IMR-90 (cell line): ENCODE measurements at regions not wholly inside any gene's neighbourhood (a gene's known extent, or its start where the extent isn't known, plus 50 kb on each side); places are given as distances from the start of the nearest gene placed in this dataset.

Experiments
- ATAC-seq: fragments of 200-7000 bp; cut with Tn5 transposase; 2 replicates; pipeline ENCODE4 v1.9.1; 2020; ENCODE audit warnings: low read depth, mild to moderate bottlenecking, moderate library complexity
- BruUV-seq: library from RNA; stranded (reverse); fragments of 400-500 nt; replicated peaks from 2 replicates; lab custom pipeline; 2021; lab: Mats Ljungman, UMichigan
- CTCF ChIA-PET: fragments of 300-600 bp; formaldehyde crosslinking; extraction: SDS; loops from one replicate; lab custom pipeline; 2021; ENCODE audit warnings: antibody characterized with exemption; lab: Yijun Ruan, JAX
- POLR2A ChIA-PET: fragments of 300-600 bp; sonication (Branson Sonifier 250); formaldehyde crosslinking; loops from one replicate; lab custom pipeline; 2022; ENCODE audit warnings: antibody characterized with exemption; ENCODE audit not compliant: unreplicated experiment; lab: Charles Lee
- DNase-seq: peaks from one replicate; pipeline ENCODE4 v3.0.0; 2013
- H2AFZ ChIP-seq: replicated peaks from 2 replicates; pipeline ENCODE3; 2013; ENCODE audit warnings: low read length, mild to moderate bottlenecking; ENCODE audit not compliant: poor library complexity
- H2AK5ac ChIP-seq: 2 replicates; pipeline ENCODE4 v1.6.1; 2013; ENCODE audit warnings: low read depth, low read length, inconsistent platforms
- H2AK9ac ChIP-seq: replicated peaks from 2 replicates; pipeline ENCODE3; 2013; ENCODE audit warnings: mild to moderate bottlenecking, low read depth, low read length, moderate library complexity; ENCODE audit not compliant: poor library complexity
- H2BK120ac ChIP-seq: 2 replicates; pipeline ENCODE4 v1.6.1; 2013; ENCODE audit warnings: low read depth, low read length, inconsistent platforms
- H2BK15ac ChIP-seq: 3 replicates; pipeline ENCODE4 v1.6.1; 2013; ENCODE audit warnings: low read depth, low read length, inconsistent platforms
- H2BK20ac ChIP-seq: 2 replicates; pipeline ENCODE4 v1.6.1; 2013; ENCODE audit warnings: low read depth, mild to moderate bottlenecking, inconsistent platforms, low read length, moderate library complexity
- H2BK5ac ChIP-seq: 2 replicates; pipeline ENCODE4 v1.6.1; 2013; ENCODE audit warnings: mild to moderate bottlenecking, low read depth, low read length, inconsistent platforms; ENCODE audit not compliant: poor library complexity, severe bottlenecking
- H3K14ac ChIP-seq: replicated peaks from 2 replicates; pipeline ENCODE4 v1.6.1; 2013; ENCODE audit warnings: low read depth, low read length, inconsistent platforms
- H3K18ac ChIP-seq: 2 replicates; pipeline ENCODE4 v1.6.1; 2013; ENCODE audit warnings: low read depth, low read length, control low read depth
- H3K23ac ChIP-seq: 2 replicates; pipeline ENCODE4 v1.6.1; 2013; ENCODE audit warnings: low read depth, low read length, inconsistent platforms
- H3K27ac ChIP-seq: 2 replicates; pipeline ENCODE4 v1.5.1; 2013; ENCODE audit warnings: mild to moderate bottlenecking, control low read depth, low read length; ENCODE audit not compliant: insufficient read depth
- H3K27me3 ChIP-seq: 2 replicates; pipeline ENCODE4 v1.6.1; 2013; ENCODE audit warnings: low read length; ENCODE audit not compliant: control insufficient read depth, insufficient read depth
- H3K36me3 ChIP-seq: 2 replicates; pipeline ENCODE4 v1.6.1; 2013; ENCODE audit warnings: low read length, mixed read lengths; ENCODE audit not compliant: control insufficient read depth, insufficient read depth
- H3K4ac ChIP-seq: 2 replicates; pipeline ENCODE4 v1.6.1; 2013; ENCODE audit warnings: low read depth, low read length, inconsistent platforms
- H3K4me1 ChIP-seq: 2 replicates; pipeline ENCODE4 v1.6.1; 2013; ENCODE audit warnings: low read length, mixed read lengths; ENCODE audit not compliant: control insufficient read depth, insufficient read depth
- H3K4me2 ChIP-seq: 2 replicates; pipeline ENCODE4 v1.6.1; 2013; ENCODE audit warnings: low read depth, mild to moderate bottlenecking, control low read depth, low read length, moderate library complexity
- H3K4me3 ChIP-seq: 2 replicates; pipeline ENCODE4 v1.5.1; 2013; ENCODE audit warnings: low read depth, mild to moderate bottlenecking, control low read depth, low read length, moderate library complexity; ENCODE audit not compliant: insufficient read depth
- H3K56ac ChIP-seq: 2 replicates; pipeline ENCODE4 v1.6.1; 2013; ENCODE audit warnings: low read length, inconsistent platforms; ENCODE audit not compliant: insufficient read depth; ENCODE audit errors: extremely low read depth
- H3K79me1 ChIP-seq, 2 experiments: 2 replicates each; pipeline ENCODE4 v1.6.1; 2013; ENCODE audit warnings: low read length in 2 of 2, inconsistent platforms in 1 of 2, low read depth in 1 of 2
- H3K9ac ChIP-seq: 2 replicates; pipeline ENCODE4 v1.6.1; 2013; ENCODE audit warnings: low read depth, low read length, control low read depth
- H3K9me1 ChIP-seq: 2 replicates; pipeline ENCODE4 v1.6.1; 2013; ENCODE audit warnings: low read length, inconsistent platforms; ENCODE audit not compliant: insufficient read depth
- H3K9me3 ChIP-seq: 2 replicates; pipeline ENCODE4 v1.6.1; 2013; ENCODE audit warnings: low read length; ENCODE audit not compliant: control insufficient read depth, insufficient read depth
- H4K20me1 ChIP-seq: 2 replicates; pipeline ENCODE4 v1.6.1; 2013; ENCODE audit warnings: low read length, inconsistent platforms; ENCODE audit not compliant: insufficient read depth
- H4K5ac ChIP-seq: 2 replicates; pipeline ENCODE4 v1.6.1; 2013; ENCODE audit warnings: mild to moderate bottlenecking, low read depth, low read length, control low read depth
- H4K8ac ChIP-seq, 2 experiments: 2 replicates each; pipeline ENCODE4 v1.6.1; 2013; ENCODE audit warnings: low read depth in 2 of 2, low read length in 2 of 2, control low read depth in 1 of 2, inconsistent platforms in 1 of 2
- H4K91ac ChIP-seq: 2 replicates; pipeline ENCODE4 v1.6.1; 2013; ENCODE audit warnings: low read depth, low read length, inconsistent platforms; ENCODE audit not compliant: insufficient read depth
- BHLHE40 ChIP-seq: fragments of 150-350 bp; IDR thresholded peaks from 2 replicates; pipeline ENCODE4 v1.6.1; 2016; ENCODE audit warnings: mild to moderate bottlenecking, low read depth, low read length
- RAD21 ChIP-seq: IDR thresholded peaks from 2 replicates; pipeline ENCODE4 v1.6.1; 2012; ENCODE audit warnings: low read length, improper control_type of control experiment
- USF2 ChIP-seq: fragments of 150-350 bp; IDR thresholded peaks from 2 replicates; pipeline ENCODE4 v1.6.1; 2017; ENCODE audit warnings: mild to moderate bottlenecking, antibody characterized with exemption, low read length, low read depth
- WGBS, 2 experiments: methylation state at CpG; one replicate each; pipeline versions ENCODE4 v1.1.5 to v1.1.7; 2013; ENCODE audit warnings: missing lambda C conversion rate in 2 of 2; ENCODE audit not compliant: insufficient read length in 1 of 2; ENCODE audit errors: extremely low coverage in 2 of 2; 5-methylcytosine and 5-hydroxymethylcytosine counted together
- dilution Hi-C: fragments of 300-500 bp; cut with HindIII; formaldehyde crosslinking; loops from one replicate; pipeline ENCODE4 v1.14.3; 2018; ENCODE audit warnings: low sequenced_read_pairs; ENCODE audit not compliant: unreplicated experiment
- in situ Hi-C: fragments of 300-500 bp; cut with MboI; formaldehyde crosslinking; loops from 3 replicates; pipeline ENCODE4 v1.14.3; 2019; ENCODE audit warnings: low sequenced_read_pairs, inconsistent platforms, mixed read lengths
- intact Hi-C: fragments of 100-400 bp; cut with micrococcal nuclease; formaldehyde crosslinking; loops from 2 replicates; pipeline ENCODE4 v1.10.0; 2022

- H4K20me1 ChIP-seq, result no peaks in the 10 kb centered on the region; the same call in 1 of the 2 replicates
- no peak for ATAC-seq
- in situ Hi-C loops, result no loop called here
- no peak overlapping the region for H3K23ac ChIP-seq
- no peak overlapping the region for H3K4me3 ChIP-seq
- no peak overlapping the region for H2BK15ac ChIP-seq
- H2BK20ac ChIP-seq, result no peak overlapping the region
- peaks cover 59% of the 10 kb centered on the region for H3K27me3 ChIP-seq
- no peak overlapping the region for H3K14ac ChIP-seq
- intact Hi-C loops, result no loop called here
- H2AK5ac ChIP-seq, result no peak overlapping the region
- peaks cover 3% of the 10 kb centered on the region; the same call in 1 of the 2 replicates for H3K4me1 ChIP-seq
- TF ChIP-seq BHLHE40, result no peak
- TF ChIP-seq RAD21, result no peak
- TF ChIP-seq USF2, result no peak
- no peak overlapping the region for H3K18ac ChIP-seq
- no peak overlapping the region for H2BK120ac ChIP-seq
- H3K9me3 ChIP-seq, result peaks cover 2% of the 10 kb centered on the region; the same call in 1 of the 2 replicates
- no peak overlapping the region for H4K8ac ChIP-seq
- no peak for DNase-seq
- H3K56ac ChIP-seq, result no peak overlapping the region
- H4K5ac ChIP-seq, result no peak overlapping the region
- no peaks in the 10 kb centered on the region for H3K36me3 ChIP-seq
- dilution Hi-C loops, result no loop called here
- H2AK9ac ChIP-seq, result no peak overlapping the region
- CTCF ChIA-PET, result no interaction called here
- no CpG with 5 or more reads among the region's 3 CpGs for WGBS, 2 experiments
- no peak overlapping the region for H3K9ac ChIP-seq
- BruUV-seq, result no TSS peak
- no peak overlapping the region for H3K4me2 ChIP-seq
- H3K79me1 ChIP-seq, result no peaks in the 10 kb centered on the region
- no peak overlapping the region for H2BK5ac ChIP-seq
- POLR2A ChIA-PET, result no interaction called here
- no peak overlapping the region for H3K4ac ChIP-seq
- H4K91ac ChIP-seq, result no peak overlapping the region
- H3K9me1 ChIP-seq, result 0 out of 2 replicates have a peak, but pooled peaks cover 3% of the 10 kb centered on the region
- H3K27ac ChIP-seq, result no peak overlapping the region
- no peak overlapping the region for H2AFZ ChIP-seq
These were observed 114.0 kb upstream of the PJA1 start for GRCh38 chrX:69279234-69279633.
